SK-N-SH (cell line): ENCODE measurements at regions not wholly inside any gene's neighbourhood (a gene's known extent, or its start where the extent isn't known, plus 50 kb on each side); places are given as distances from the start of the nearest gene placed in this dataset.

Experiments used
- CTCF ChIA-PET: fragments of 300-600, 350-600 bp; formaldehyde crosslinking; extraction: SDS; loops from one replicate; lab custom pipeline; 2021; lab: Yijun Ruan, JAX
- POLR2A ChIA-PET: fragments of 350-600 bp; sonication (Branson Sonifier 250); formaldehyde crosslinking; extraction: SDS; loops from one replicate; lab custom pipeline; 2020; ENCODE audit warnings: antibody characterized with exemption, inconsistent platforms; lab: Yijun Ruan, JAX
- DNase-seq: peaks from one replicate; pipeline ENCODE4 v3.0.0; 2012
- H2AFZ ChIP-seq: fragments of 200-600 bp; sonication (generic); 2 replicates; pipeline ENCODE4 v1.8.1; 2016; ENCODE audit warnings: antibody characterized with exemption, mild to moderate bottlenecking, low read depth
- H3F3A ChIP-seq: fragments of 200-600 bp; sonication (generic); replicated peaks from 2 replicates; pipeline ENCODE3; 2016; ENCODE audit warnings: antibody characterized with exemption, mild to moderate bottlenecking; ENCODE audit not compliant: insufficient read depth
- H3K27ac ChIP-seq, 2 experiments: fragments of 200-500 bp in 1 of 2; fragments of 200-600 bp in 1 of 2; sonication (Bioruptor generic) in 1 of 2; sonication (generic), shearing (Covaris generic) in 1 of 2; 2 replicates each; pipeline versions ENCODE4 v1.5.1 to v1.6.1; 2014 to 2016; ENCODE audit warnings: low read depth in 2 of 2, inconsistent platforms in 1 of 2, low read length in 1 of 2, mild to moderate bottlenecking in 1 of 2, mixed read lengths in 1 of 2
- H3K27me3 ChIP-seq: fragments of 200-600 bp; sonication (generic), shearing (Covaris generic); 2 replicates; pipeline ENCODE4 v1.6.1; 2016; ENCODE audit warnings: mixed run types; ENCODE audit not compliant: insufficient read depth
- H3K36me3 ChIP-seq, 2 experiments: fragments of 200-500 bp in 1 of 2; fragments of 200-600 bp in 1 of 2; sonication (Bioruptor generic) in 1 of 2; sonication (generic) in 1 of 2; replicated peaks in 1 of 2; 2 replicates each; pipeline versions ENCODE3 to v1.5.1; 2014 to 2016; ENCODE audit warnings: low read length in 1 of 2, mild to moderate bottlenecking in 1 of 2; ENCODE audit not compliant: insufficient read depth in 2 of 2, control insufficient read depth in 1 of 2
- H3K4me1 ChIP-seq, 2 experiments: fragments of 200-500 bp in 1 of 2; fragments of 200-600 bp in 1 of 2; sonication (Bioruptor generic) in 1 of 2; sonication (generic), shearing (Covaris generic) in 1 of 2; 2 replicates each; pipeline versions ENCODE4 v1.5.1 to v1.6.1; 2014 to 2016; ENCODE audit warnings: low read depth in 1 of 2, low read length in 1 of 2, mixed run types in 1 of 2; ENCODE audit not compliant: insufficient read depth in 2 of 2, control insufficient read depth in 1 of 2
- H3K4me2 ChIP-seq: fragments of 200-600 bp; sonication (generic), shearing (Covaris generic); 2 replicates; pipeline ENCODE4 v1.6.1; 2017; ENCODE audit warnings: mixed run types
- H3K4me3 ChIP-seq, 2 experiments: fragments of 200-500 bp in 1 of 2; fragments of 200-600 bp in 1 of 2; sonication (Bioruptor generic) in 1 of 2; sonication (generic), shearing (Covaris generic) in 1 of 2; 2 replicates each; pipeline versions ENCODE4 v1.5.1 to v1.8.1; 2014 to 2016; ENCODE audit warnings: low read depth in 2 of 2, inconsistent platforms in 1 of 2, low read length in 1 of 2, mild to moderate bottlenecking in 1 of 2, mixed read lengths in 1 of 2, moderate library complexity in 1 of 2
- H3K79me2 ChIP-seq: fragments of 200-600 bp; sonication (generic); 2 replicates; pipeline ENCODE4 v1.8.1; 2017; ENCODE audit warnings: mild to moderate bottlenecking; ENCODE audit not compliant: insufficient read depth
- H3K9ac ChIP-seq: fragments of 200-600 bp; sonication (generic); 2 replicates; pipeline ENCODE4 v1.6.1; 2017; ENCODE audit warnings: mixed run types
- H3K9me2 ChIP-seq: fragments of 200-600 bp; sonication (generic); 2 replicates; pipeline ENCODE4 v1.6.1; 2017; ENCODE audit warnings: mixed run types
- H3K9me3 ChIP-seq: fragments of 200-600 bp; sonication (generic); 2 replicates; pipeline ENCODE4 v1.6.1; 2017; ENCODE audit warnings: mixed run types, mild to moderate bottlenecking, moderate library complexity
- H4K20me1 ChIP-seq: fragments of 200-600 bp; sonication (generic); 2 replicates; pipeline ENCODE4 v1.6.1; 2017; ENCODE audit warnings: mild to moderate bottlenecking, mixed run types; ENCODE audit not compliant: insufficient read depth
- CHD2 ChIP-seq: fragments of 150-350 bp; IDR thresholded peaks from 2 replicates; pipeline ENCODE4 v1.6.1; 2018; ENCODE audit warnings: low read length; ENCODE audit not compliant: partially characterized antibody
- EZH2phosphoT487 ChIP-seq: fragments of 200-600 bp; sonication (generic); IDR thresholded peaks from 2 replicates; pipeline ENCODE4 v1.6.1; 2017; ENCODE audit warnings: low read depth, mixed run types, mild to moderate bottlenecking, antibody characterized with exemption, moderate library complexity, borderline replicate concordance
- FOSL2 ChIP-seq: IDR thresholded peaks from 2 replicates; pipeline ENCODE4 v1.4.0; 2012; ENCODE audit warnings: low read depth, mild to moderate bottlenecking, moderate library complexity, borderline replicate concordance
- JUND ChIP-seq: IDR thresholded peaks from 2 replicates; pipeline ENCODE4 v1.4.0; 2012
- NFIC ChIP-seq: IDR thresholded peaks from 2 replicates; pipeline ENCODE4 v1.4.0; 2012; ENCODE audit warnings: borderline replicate concordance
- NRF1 ChIP-seq: IDR thresholded peaks from 2 replicates; pipeline ENCODE4 v1.6.1; 2012; ENCODE audit warnings: low read depth, mild to moderate bottlenecking, low read length
- SMC3 ChIP-seq: IDR thresholded peaks from 2 replicates; pipeline ENCODE4 v1.6.1; 2012; ENCODE audit warnings: low read depth, low read length, improper control_type of control experiment
- TAF1 ChIP-seq: IDR thresholded peaks from 2 replicates; pipeline ENCODE4 v1.6.1; 2012; ENCODE audit warnings: low read depth, mild to moderate bottlenecking, low read length, moderate library complexity, borderline replicate concordance
- TCF12 ChIP-seq: IDR thresholded peaks from 2 replicates; pipeline ENCODE4 v1.4.0; 2012
- WGBS: methylation state at CpG from one replicate; pipeline ENCODE4 v1.1.6; 2017; ENCODE audit warnings: low lambda C conversion rate; 5-methylcytosine and 5-hydroxymethylcytosine counted together
- TF ChIP-seq, protein P1 (sequence below): IDR thresholded peaks from 2 replicates; pipeline ENCODE4; 2012
- TF ChIP-seq, protein P2 (sequence below): fragments of 150-350 bp; IDR thresholded peaks from 2 replicates; pipeline ENCODE4 v1.6.1; 2017; ENCODE audit warnings: antibody characterized with exemption, low read length, low read depth, borderline replicate concordance
- TF ChIP-seq, protein P3 (sequence below): IDR thresholded peaks from 2 replicates; pipeline ENCODE4 v1.4.0; 2012; ENCODE audit warnings: low read depth, borderline replicate concordance

DNA sequence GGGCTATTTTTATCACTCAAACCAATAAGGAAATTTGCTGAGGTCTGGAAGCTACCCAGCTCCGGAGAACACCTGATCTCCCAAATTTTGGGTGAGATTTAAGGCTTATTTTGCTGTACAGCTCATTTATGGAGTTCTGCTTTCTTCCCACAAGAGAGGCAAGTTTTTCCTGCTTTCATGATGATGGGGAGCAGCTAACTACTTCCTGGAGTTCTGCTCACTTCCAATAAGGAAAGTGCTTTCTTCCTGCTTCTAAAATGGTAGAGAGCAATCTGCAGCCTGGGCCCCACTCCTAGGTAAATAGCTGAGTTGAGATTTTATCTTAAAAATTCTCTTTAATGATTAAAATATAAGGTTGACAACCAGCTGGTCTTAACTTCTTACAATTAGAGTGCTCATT lies 606.0 kb upstream of the HTR2C start:
- no peaks in the 10 kb centered on the region for H3K79me2 ChIP-seq
- H3F3A ChIP-seq: no peaks in the 10 kb centered on the region

DNA sequence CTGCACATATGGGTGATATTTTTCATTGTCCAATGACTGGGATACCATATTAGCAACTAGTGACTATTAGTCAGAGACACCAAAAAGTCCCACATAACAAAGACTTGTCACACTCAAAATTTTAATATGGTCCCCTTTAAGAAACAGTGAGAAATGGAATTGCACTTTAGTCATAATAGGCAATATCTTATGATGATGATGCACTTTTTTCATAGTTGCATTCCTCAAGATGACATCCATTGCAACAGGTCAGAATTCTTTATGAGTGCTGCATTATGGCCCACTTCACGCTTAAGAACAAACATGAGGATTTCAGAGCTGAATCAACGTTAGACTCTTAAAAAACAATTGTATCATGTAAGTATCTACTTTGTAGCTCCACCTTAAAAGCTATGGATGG lies 608.4 kb upstream of the HTR2C start:
- POLR2A ChIA-PET: no interaction called here
- no peaks in the 10 kb centered on the region for H3K9me3 ChIP-seq
- 52% methylated on average over 2 of the region's 2 CpGs for WGBS
- no peaks in the 10 kb centered on the region for H3K36me3 ChIP-seq
- no peak overlapping the region for H3K4me3 ChIP-seq
- no peak overlapping the region for H3K27ac ChIP-seq
- TF ChIP-seq EZH2phosphoT487: no peak
- TF ChIP-seq, protein P1, sequence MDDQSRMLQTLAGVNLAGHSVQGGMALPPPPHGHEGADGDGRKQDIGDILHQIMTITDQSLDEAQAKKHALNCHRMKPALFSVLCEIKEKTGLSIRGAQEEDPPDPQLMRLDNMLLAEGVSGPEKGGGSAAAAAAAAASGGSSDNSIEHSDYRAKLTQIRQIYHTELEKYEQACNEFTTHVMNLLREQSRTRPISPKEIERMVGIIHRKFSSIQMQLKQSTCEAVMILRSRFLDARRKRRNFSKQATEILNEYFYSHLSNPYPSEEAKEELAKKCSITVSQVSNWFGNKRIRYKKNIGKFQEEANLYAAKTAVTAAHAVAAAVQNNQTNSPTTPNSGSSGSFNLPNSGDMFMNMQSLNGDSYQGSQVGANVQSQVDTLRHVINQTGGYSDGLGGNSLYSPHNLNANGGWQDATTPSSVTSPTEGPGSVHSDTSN: no peak
- TF ChIP-seq, protein P2, sequence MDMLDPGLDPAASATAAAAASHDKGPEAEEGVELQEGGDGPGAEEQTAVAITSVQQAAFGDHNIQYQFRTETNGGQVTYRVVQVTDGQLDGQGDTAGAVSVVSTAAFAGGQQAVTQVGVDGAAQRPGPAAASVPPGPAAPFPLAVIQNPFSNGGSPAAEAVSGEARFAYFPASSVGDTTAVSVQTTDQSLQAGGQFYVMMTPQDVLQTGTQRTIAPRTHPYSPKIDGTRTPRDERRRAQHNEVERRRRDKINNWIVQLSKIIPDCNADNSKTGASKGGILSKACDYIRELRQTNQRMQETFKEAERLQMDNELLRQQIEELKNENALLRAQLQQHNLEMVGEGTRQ: no peak
- TF ChIP-seq TAF1: no peak
- TF ChIP-seq, protein P3, sequence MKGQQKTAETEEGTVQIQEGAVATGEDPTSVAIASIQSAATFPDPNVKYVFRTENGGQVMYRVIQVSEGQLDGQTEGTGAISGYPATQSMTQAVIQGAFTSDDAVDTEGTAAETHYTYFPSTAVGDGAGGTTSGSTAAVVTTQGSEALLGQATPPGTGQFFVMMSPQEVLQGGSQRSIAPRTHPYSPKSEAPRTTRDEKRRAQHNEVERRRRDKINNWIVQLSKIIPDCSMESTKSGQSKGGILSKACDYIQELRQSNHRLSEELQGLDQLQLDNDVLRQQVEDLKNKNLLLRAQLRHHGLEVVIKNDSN: no peak
- TF ChIP-seq NRF1: no peak
- TF ChIP-seq TCF12: no peak
- H4K20me1 ChIP-seq: no peaks in the 10 kb centered on the region
- CTCF ChIA-PET: interaction anchor here (1.4 kb wide), 1 partner anchor 28 kb away, joined by 4 read pairs; no protein-coding TSS in a partner anchor
- no peak overlapping the region for H3K4me2 ChIP-seq
- H2AFZ ChIP-seq: no peak overlapping the region
- H3K79me2 ChIP-seq: no peaks in the 10 kb centered on the region
- DNase-seq: no peak
- H3K27me3 ChIP-seq: peaks cover 5% of the 10 kb centered on the region; the same call in 1 of the 2 replicates
- H3K4me1 ChIP-seq: no peaks in the 10 kb centered on the region
- H3K9me2 ChIP-seq: no peaks in the 10 kb centered on the region
- no peak overlapping the region for H3K9ac ChIP-seq
- H3F3A ChIP-seq: no peaks in the 10 kb centered on the region

More for the DNA sequence above, 606.0 kb upstream of the HTR2C start:
- no peak overlapping the region for H3K27ac ChIP-seq
- ChIA-PET CTCF (no interaction called here), POLR2A (no interaction called here)
- H3K4me1 ChIP-seq: no peaks in the 10 kb centered on the region
- no peak overlapping the region for H3K9ac ChIP-seq
- no peaks in the 10 kb centered on the region for H4K20me1 ChIP-seq
- no peak overlapping the region for H3K4me2 ChIP-seq
- no peaks in the 10 kb centered on the region for H3K9me2 ChIP-seq
- H3K9me3 ChIP-seq: no peaks in the 10 kb centered on the region
- WGBS: 8% methylated on average over 1 of the region's 1 CpG
- no peak overlapping the region for H3K4me3 ChIP-seq
- H2AFZ ChIP-seq: no peak overlapping the region
- DNase-seq: no peak
- peaks cover 7% of the 10 kb centered on the region; the same call in 1 of the 2 replicates for H3K27me3 ChIP-seq
- H3K36me3 ChIP-seq: no peaks in the 10 kb centered on the region
- no peak for TF ChIP-seq FOSL2
- TF ChIP-seq, protein P1: no peak
- no peak for TF ChIP-seq NFIC
- no peak for TF ChIP-seq NRF1
- no peak for TF ChIP-seq JUND
- no peak for TF ChIP-seq CHD2
- TF ChIP-seq SMC3: no peak
